C4-2B (cell line): ENCODE measurements at regions not wholly inside any gene's neighbourhood (a gene's known extent, or its start where the extent isn't known, plus 50 kb on each side); places are given as distances from the start of the nearest gene placed in this dataset.

Experiments used
- H3K27ac ChIP-seq: fragments of 450-650 bp; 2 replicates; pipeline ENCODE4 v1.5.1; 2017
- ZFX ChIP-seq: fragments of 450-650 bp; IDR thresholded peaks from 2 replicates; pipeline ENCODE4 v1.6.1; 2017
- TF ChIP-seq, protein P1 (sequence below): fragments of 450-650 bp; conservative IDR thresholded peaks from 2 replicates; pipeline ENCODE4 v1.5.1; 2017; ENCODE audit warnings: mild to moderate bottlenecking

DNA sequence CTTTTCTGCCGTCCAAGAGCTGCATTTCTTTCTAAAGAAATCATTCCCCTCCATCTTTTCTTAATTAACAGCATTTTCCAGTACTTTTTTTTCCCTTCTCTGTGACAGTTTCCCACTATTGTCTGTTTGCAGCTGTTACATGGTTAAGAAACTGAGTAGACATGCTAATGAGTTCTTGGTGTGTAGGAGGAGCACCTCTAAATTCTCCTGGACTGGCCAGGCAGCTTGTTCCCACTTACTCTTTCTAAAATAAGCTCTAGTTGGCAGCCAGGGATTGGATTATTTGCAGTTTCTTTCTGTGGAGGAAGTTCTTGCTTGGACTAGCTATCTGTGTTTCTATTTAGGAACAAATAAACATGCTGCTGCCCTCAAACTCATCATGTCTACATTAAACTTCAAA, 235.1 kb upstream of the GAP43 start:
- H3K27ac ChIP-seq = no peak overlapping the region
- TF ChIP-seq, protein P1, sequence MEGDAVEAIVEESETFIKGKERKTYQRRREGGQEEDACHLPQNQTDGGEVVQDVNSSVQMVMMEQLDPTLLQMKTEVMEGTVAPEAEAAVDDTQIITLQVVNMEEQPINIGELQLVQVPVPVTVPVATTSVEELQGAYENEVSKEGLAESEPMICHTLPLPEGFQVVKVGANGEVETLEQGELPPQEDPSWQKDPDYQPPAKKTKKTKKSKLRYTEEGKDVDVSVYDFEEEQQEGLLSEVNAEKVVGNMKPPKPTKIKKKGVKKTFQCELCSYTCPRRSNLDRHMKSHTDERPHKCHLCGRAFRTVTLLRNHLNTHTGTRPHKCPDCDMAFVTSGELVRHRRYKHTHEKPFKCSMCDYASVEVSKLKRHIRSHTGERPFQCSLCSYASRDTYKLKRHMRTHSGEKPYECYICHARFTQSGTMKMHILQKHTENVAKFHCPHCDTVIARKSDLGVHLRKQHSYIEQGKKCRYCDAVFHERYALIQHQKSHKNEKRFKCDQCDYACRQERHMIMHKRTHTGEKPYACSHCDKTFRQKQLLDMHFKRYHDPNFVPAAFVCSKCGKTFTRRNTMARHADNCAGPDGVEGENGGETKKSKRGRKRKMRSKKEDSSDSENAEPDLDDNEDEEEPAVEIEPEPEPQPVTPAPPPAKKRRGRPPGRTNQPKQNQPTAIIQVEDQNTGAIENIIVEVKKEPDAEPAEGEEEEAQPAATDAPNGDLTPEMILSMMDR = no peak
- no peak for TF ChIP-seq ZFX

DNA sequence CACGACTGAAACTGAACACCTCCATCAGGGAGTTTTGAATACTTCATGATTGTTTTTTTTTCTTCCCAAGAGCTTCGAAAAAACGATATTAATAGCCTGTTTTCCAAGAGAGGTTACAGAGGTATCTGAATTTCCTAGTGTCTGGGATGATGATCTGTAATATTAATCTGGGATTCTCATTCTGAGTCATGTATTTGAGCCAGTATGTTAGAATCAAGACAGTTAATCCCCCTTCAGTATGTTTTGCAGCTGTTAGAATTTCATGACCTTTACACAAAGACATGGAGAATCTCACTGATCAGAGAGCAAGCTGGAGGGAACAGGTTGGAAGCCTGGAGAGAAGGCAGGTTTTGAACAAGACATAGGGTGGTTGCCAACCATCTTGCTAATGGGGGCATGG, 234.5 kb upstream of the GAP43 start:
- no peak overlapping the region for H3K27ac ChIP-seq
- TF ChIP-seq, protein P1 = no peak
- no peak for TF ChIP-seq ZFX

DNA sequence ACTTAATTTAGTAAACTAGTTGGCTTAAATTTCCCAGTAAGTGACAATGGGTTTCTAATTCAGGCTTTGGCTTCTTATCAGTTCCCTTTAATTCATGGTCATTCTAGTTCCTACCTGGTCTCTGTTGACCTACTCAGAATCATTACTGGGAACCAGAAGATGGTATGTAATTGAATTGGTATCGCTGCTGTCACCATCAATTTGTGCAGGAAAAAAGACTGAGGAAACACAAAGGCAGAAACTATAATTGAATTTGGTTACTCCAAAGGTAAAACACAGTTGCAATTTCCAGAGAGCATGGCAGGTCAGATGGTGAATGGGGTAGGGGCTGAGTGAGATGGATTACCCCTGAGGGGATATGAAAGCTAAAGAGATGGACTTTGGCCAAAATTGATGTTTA, 226.5 kb upstream of the GAP43 start:
- TF ChIP-seq, protein P1 = no peak
- no peak for TF ChIP-seq ZFX
- H3K27ac ChIP-seq = no peak overlapping the region

DNA sequence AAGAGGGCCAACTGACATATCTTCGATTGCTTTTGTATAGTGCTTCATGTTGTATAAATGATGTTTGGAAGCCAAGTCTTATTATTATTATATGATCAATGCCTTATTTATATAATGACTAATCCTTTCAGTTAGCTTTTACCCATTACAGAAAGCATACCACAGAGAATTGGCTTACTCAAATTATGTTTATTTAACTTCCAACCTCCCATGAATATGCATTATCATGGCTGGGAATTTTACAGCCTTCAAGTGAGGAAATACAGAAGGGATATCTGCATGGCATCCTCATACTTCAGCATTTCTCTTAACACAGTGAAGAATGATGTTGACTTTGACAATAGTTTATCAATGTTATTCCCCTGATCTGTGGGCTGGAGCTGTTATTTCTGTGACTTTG, 225.9 kb upstream of the GAP43 start:
- H3K27ac ChIP-seq = no peak overlapping the region
- TF ChIP-seq, protein P1 = no peak
- no peak for TF ChIP-seq ZFX

DNA sequence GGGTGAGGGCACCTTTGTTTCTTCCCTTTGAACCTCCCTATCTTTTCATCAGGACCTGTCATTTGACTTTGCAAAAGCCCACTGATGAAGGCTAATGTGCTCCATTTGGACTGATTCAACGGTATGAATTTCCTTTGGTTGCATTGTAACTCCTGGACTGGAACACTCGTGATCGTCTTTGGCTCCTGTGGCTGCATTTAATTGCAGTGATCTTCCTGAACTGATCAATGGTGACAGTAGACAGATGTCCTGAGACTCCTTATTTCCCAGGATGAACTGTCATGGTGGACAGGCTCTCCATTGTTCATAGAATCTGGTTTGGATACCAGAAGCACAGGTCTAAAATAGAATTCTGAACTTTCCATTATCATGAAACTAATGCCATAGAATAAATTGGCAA, 224.8 kb upstream of the GAP43 start:
- TF ChIP-seq, protein P1 = no peak
- TF ChIP-seq ZFX = no peak
- H3K27ac ChIP-seq = no peak overlapping the region

DNA sequence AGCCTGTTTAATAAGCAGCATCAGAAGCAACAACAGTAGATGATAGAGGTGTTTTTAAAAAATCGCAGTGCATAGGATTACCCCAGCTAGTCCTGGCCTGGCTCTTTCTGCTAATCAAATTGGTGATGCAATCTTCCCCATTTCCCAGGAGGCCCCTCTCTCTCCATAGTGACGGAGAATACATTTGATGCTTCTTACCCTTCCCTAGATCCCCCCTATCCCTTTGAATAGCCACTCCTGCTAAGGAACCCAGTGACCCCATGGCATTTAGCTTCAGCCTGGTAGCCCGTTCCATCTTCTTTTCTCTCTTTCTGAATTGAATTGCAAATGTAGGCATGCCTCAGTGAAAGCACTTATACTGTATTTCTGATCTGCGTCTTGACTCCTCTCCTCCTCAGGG, 223.6 kb upstream of the GAP43 start:
- H3K27ac ChIP-seq = no peak overlapping the region
- TF ChIP-seq, protein P1 = no peak

DNA sequence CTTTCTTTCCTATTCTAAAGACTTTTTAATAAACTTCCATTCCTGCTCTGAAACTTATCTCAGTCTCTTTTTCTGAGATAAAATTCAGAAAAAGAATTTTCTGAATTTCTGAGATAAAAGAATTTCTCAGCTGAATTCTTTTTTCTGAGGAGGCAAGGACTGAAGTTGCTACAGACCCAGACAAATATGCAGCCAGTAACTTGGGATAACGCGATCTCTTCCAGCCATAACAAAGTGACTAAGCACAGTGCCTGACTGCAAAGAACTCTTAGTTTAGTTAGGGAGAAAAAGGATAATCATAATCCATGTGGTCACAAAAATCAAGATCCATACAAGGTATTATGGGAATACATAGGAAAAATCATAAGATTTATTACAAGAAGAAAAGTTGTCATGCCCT, 222.0 kb upstream of the GAP43 start:
- no peak overlapping the region for H3K27ac ChIP-seq
- TF ChIP-seq ZFX = no peak
- TF ChIP-seq, protein P1 = no peak
